GM06990 (cell line): ENCODE measurements at regions not wholly inside any gene's neighbourhood (a gene's known extent, or its start where the extent isn't known, plus 50 kb on each side); places are given as distances from the start of the nearest gene placed in this dataset.

ENCODE experiments used
- DNase-seq: peaks from one replicate; pipeline ENCODE4 v3.0.0-alpha.2; 2011; ENCODE audit not compliant: insufficient read length; ENCODE audit errors: extremely low read depth
- H3K27me3 ChIP-seq: replicated peaks from 2 replicates; pipeline ENCODE4 v1.6.0; 2011; ENCODE audit warnings: low read length; ENCODE audit not compliant: control insufficient read depth, insufficient read depth
- H3K36me3 ChIP-seq: 2 replicates; pipeline ENCODE4 v1.5.1; 2011; ENCODE audit warnings: low read length; ENCODE audit not compliant: control insufficient read depth, insufficient read depth
- H3K4me3 ChIP-seq: replicated peaks from 2 replicates; pipeline ENCODE4 v1.5.1; 2011; ENCODE audit warnings: low read depth, mild to moderate bottlenecking, control low read depth, low read length
- TF ChIP-seq, protein P1 (sequence below): IDR thresholded peaks from 2 replicates; pipeline ENCODE4 v1.5.1; 2011; ENCODE audit warnings: low read length, control low read depth, mild to moderate bottlenecking, inconsistent platforms; ENCODE audit not compliant: insufficient read depth, poor library complexity, severe bottlenecking

GRCh38 chr20:34181484-34181883 lies 59.7 kb upstream of the ASIP start:
- DNase-seq: no peak
- TF ChIP-seq, protein P1, sequence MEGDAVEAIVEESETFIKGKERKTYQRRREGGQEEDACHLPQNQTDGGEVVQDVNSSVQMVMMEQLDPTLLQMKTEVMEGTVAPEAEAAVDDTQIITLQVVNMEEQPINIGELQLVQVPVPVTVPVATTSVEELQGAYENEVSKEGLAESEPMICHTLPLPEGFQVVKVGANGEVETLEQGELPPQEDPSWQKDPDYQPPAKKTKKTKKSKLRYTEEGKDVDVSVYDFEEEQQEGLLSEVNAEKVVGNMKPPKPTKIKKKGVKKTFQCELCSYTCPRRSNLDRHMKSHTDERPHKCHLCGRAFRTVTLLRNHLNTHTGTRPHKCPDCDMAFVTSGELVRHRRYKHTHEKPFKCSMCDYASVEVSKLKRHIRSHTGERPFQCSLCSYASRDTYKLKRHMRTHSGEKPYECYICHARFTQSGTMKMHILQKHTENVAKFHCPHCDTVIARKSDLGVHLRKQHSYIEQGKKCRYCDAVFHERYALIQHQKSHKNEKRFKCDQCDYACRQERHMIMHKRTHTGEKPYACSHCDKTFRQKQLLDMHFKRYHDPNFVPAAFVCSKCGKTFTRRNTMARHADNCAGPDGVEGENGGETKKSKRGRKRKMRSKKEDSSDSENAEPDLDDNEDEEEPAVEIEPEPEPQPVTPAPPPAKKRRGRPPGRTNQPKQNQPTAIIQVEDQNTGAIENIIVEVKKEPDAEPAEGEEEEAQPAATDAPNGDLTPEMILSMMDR: no peak
- Histone ChIP-seq H3K36me3 (no peaks in the 10 kb centered on the region), H3K4me3 (no peak overlapping the region), H3K27me3 (peaks cover 3% of the 10 kb centered on the region)

- TF ChIP-seq, protein P1: no peak
- DNase-seq: no peak
- Histone ChIP-seq H3K27me3 (no peaks in the 10 kb centered on the region; the same call in 1 of the 2 replicates), H3K4me3 (no peak overlapping the region), H3K36me3 (no peaks in the 10 kb centered on the region)
Measured at GRCh38 chr20:34185766-34186620, 55.2 kb upstream of the ASIP start.

- no peak overlapping the region for H3K4me3 ChIP-seq
- DNase-seq: no peak
- H3K36me3 ChIP-seq: no peaks in the 10 kb centered on the region
- TF ChIP-seq, protein P1: no peak
- no peaks in the 10 kb centered on the region; the same call in 1 of the 2 replicates for H3K27me3 ChIP-seq
Measured at GRCh38 chr20:34189572-34190163, 51.6 kb upstream of the ASIP start.

DNA sequence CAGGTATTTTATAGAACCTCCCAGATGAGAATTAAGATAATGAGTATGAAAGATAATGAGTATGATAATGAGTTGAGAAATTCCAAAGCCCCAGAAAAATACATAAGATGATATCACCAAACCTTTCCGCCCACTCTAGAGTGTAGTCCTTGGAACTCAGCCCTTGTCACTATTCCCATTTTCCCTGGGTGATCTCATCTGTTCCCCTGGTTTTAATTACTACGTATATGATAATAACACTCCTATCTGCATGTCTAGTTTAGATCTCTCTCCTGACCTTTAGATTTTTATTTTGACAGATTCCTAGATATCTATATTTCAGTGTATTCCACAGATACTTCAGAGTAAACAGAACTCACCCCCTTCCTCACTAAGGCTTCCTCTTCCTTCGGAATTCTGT lies 51.0 kb upstream of the ASIP start:
- Histone ChIP-seq H3K36me3 (no peaks in the 10 kb centered on the region), H3K27me3 (no peaks in the 10 kb centered on the region; the same call in 1 of the 2 replicates), H3K4me3 (no peak overlapping the region)
- DNase-seq: no peak
- TF ChIP-seq, protein P1: no peak

- H3K36me3 ChIP-seq: no peaks in the 10 kb centered on the region
- H3K27me3 ChIP-seq: no peaks in the 10 kb centered on the region; the same call in 1 of the 2 replicates
- TF ChIP-seq, protein P1: peak; percentile 80
- DNase-seq: peak; percentile 10
- H3K4me3 ChIP-seq: no peak overlapping the region
Measured at GRCh38 chr20:34190679-34191090, 50.5 kb upstream of the ASIP start.
